Hippocampal formation (tissue), 2 donors: ENCODE measurements at regions not wholly inside any gene's neighbourhood (a gene's known extent, or its start where the extent isn't known, plus 50 kb on each side); places are given as distances from the start of the nearest gene placed in this dataset.
"Not testable (repeated sequence)": the region's sequence is repeated elsewhere in the genome, so short reads cannot be mapped to it uniquely, and the experiment has no call there.

ENCODE experiments used
- DNase-seq, 2 donors: peaks; one replicate each; lab custom pipeline; 2025; lab: John Stamatoyannopoulos, UW

DNA sequence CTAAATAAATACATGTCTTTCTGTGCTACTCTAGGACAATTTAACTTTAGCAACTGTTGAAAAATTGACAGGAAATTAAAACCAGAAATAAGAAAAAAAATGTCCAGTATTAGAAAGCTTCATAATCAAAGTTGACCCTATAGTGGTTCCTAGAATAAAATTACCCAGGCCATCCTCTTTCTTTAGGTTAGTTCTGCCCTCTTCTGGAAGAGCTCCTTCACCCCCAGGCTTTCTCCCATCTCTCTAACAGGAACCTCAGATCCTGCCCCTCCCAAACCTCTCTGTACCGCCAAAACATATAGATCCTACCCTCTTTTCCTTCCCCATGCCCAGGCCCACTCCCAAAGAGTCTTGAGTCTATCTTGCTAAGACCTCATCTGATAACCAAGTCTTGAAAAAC is 159.4 kb upstream of the CDK1 start:
- DNase-seq: no peak

GRCh38 chr10:60615541-60615940 is 162.7 kb upstream of the CDK1 start:
- DNase-seq: no peak

DNA sequence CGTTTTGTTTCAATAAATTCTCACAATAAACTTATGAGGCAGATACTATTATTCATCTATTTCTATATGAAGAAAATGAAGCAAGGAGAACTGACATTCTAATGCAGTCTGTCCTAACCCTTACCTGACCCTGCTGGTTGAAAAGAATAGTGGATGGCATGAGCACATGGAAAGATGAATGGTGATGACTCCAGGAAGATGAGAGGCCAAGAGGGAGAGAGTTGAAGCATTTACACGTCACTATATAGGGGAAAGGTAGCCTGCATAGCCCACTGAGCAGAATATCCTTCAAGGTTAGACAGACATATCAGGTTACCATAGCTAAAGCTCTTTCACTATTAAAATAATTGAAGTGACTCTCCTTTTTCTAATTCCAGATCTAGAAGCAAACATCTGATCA is 163.9 kb upstream of the CDK1 start:
- DNase-seq: no peak

- no peak for DNase-seq
These were observed 164.8 kb upstream of the CDK1 start for GRCh38 chr10:60613434-60613833.

- no peak for DNase-seq
These were observed 167.0 kb upstream of the CDK1 start for GRCh38 chr10:60611291-60611747.

- no peak for DNase-seq
These were observed 170.9 kb upstream of the CDK1 start for GRCh38 chr10:60607372-60607771.

DNA sequence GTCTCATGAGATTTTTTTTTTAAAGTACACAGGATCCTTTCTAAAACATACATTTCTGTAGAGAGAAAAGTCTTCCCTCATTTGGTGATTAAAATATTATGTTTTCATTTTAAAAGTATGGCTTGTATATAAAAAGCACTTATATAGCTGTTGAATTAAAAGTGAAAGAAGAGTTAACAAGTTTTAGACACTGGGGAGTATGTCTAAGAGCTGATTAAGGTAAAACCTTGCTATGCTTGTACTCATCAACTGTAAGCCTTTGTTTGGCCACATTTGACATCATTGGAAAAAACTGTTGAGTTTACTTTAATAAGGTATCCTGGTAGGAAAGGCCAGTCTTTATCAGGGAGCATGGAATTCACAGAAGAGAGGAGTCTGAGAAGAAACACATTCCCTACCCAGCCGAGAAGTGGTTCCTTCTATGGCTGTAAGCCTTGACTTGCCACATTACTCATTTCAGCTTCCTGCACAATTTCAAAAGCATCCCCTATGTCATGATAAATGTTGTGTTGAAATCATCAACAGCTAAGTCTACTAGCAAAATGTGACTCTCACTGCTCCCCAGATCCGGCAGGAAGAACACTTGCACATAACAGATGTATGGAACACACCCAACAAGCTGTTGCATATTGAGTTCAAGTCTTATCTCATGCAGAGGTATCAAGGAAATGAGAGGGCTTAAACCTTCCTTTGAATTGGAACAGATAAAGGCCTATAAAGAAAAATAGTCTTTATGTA is 171.8 kb upstream of the CDK1 start:
- no peak for DNase-seq

DNA sequence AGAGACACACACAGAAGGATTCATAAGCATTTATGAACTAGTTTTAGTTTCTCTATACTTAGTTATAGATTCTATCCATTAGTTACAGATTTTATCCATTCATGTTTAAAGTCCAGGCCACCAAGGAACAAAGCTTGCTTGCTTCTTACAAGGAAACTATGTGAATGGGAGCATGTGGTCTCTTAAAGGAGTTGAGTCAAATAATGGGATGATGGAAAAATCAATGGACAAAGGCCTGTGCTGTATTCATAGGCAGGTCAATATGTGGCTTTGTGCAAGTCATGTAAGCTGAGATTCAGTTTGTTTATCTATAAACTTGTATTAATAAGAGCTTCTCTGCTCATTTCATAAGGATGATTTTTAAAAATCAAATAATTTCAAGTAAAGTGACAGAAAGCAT is 172.8 kb upstream of the CDK1 start:
- DNase-seq: no peak

- DNase-seq: peak in 1 of 2 donors; percentile 40
These were observed 173.9 kb upstream of the CDK1 start for GRCh38 chr10:60604342-60604741.

GRCh38 chr10:60597513-60597912 is 180.8 kb upstream of the CDK1 start:
- DNase-seq: no peak

DNA sequence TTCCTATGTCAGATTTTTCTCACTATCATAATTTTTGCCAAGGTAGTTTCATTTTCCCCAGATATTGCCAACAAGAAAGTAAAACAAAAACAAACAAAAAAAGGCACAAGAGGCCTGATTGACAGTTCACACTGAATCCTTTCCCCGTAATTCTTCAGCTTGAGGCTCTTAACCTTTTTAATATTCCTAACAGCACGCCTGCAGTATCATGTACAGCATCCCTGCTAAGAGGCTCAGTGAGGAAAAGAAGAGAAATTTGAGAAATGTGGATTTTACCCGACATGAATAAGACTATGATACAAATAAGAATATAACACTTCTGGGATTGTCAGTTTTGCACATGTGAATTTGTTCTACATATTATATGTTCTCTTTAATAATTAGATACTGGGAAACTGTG is 182.4 kb upstream of the CDK1 start:
- DNase-seq: no peak

DNA sequence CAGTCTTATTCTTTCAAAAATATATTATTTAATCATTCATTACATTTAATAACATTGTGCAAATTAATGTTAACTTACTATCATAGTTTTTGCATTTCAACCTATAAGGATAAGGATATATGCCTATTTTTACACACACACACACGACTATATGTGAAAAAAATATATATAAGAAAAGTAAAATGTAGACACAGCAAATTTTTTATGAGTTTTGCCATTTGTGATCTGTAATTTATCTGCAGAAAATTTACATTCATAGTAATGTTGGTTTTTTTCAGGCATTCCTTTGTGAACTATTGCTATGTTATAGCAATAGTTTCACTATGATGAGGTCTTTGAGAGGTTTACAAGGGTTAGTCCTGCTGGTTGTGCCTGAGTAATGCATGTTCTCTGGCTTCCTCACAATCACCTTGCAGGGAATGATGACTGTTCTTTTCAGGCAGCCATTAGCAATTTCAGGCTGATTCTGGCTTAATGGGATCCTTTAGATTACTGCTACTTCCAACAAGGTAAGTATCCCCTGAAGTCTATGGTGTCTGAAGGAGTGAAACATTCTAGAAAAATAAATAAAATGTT is 183.7 kb upstream of the CDK1 start:
- no peak for DNase-seq

DNA sequence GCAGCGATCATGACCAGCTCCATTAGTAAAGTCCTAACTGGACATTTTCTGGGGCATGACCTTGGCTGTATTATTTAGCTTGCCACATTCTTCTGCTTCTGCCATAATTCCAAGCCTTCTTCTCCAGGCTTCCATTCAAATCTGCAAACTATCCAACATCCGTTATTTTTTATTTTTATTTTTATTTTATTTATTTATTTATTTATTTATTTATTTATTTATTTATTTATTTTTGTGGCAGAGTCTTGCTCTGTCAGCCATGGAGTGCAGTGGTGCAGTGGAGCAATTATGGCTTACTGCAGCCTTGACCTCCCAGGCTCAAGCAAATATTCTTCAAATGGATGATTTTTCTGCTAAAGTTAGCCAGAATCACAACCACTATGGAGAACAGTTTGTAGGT is 187.2 kb upstream of the CDK1 start:
- DNase-seq: no peak

GRCh38 chr10:60589376-60589775 is 188.9 kb upstream of the CDK1 start:
- no peak for DNase-seq

GRCh38 chr10:60581782-60582181 is 192.1 kb upstream of the ANK3 start:
- not testable (repeated sequence) for DNase-seq

DNA sequence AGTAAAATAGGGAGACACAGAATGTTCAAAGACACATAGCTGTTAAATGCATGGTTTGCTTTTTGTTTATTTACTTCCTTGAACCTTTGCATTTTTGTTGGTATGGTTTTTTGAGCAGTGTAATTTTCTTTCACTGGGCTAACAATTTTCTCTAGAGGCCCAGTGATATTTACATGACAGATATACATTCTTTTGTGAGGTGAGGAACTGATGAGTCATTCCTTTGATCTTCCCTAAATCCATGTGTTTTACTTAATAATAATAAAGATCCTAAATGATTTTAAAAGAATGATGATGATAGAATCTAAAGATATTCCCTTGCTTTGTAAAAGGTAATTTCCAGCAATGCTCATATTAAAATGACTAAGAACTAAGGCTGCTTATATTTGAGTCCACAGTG is 188.5 kb upstream of the ANK3 start:
- DNase-seq: no peak

DNA sequence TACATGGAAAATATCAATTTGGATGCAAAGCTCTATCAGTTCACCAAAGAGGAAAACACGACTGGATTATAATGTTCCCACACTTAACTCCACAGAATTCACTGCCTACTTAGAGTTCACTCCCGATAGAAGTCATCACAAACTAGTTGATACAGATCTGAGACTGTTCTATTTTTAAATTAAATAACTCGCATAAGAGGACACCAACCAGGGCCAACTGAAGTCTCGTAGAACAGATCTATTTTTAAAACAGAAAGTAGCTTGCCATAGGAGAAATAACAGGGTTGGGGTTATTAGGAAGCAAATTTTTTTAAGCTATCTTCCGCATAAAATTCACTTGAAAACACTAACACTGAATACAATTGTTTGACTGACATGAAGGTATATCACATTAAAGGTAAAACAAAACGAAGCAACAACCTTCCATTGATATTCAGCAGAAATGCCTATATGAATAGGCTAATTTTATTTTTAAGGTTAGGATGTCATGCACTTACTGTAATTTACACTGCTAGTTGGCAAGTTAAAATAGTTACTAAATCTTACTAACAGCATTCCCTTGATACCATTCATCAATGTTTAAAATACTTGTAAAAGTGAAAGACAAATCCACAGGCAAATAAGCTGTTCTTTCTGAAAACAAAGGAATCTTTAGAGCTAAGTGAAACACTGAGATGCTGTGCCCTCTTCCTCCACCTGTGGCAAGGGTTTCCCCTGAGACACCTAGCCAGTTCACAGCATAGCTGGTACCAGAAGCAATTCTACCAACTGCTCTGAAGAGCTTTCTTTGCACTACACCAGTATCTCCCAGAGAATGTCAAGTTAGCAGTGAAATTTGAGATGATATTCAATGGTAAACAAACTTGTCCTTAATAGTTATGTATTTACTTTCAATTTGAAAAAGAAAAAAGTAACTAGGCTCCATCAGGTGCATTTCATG is 186.7 kb upstream of the ANK3 start:
- no peak for DNase-seq

- DNase-seq: no peak
These were observed 185.4 kb upstream of the ANK3 start for GRCh38 chr10:60575105-60575504.

DNA sequence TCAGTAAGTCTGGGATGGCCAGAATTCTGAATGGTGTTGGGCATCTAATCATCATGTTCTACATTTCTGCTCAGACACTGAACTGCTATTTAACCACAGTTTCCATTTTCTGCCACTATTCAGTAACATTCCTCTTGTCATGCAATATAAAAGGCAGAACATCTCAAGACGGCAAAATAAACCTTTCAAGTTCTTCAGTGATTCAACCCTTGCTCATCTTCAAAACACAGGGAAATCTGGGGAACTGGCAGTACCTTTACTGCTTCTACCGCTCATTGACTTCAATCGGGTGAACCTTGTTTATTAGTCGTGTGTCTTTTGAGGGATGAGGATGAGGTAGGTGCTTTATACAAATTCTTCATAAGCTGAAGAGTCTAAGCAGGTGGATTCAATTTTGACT is 184.7 kb upstream of the ANK3 start:
- DNase-seq: no peak

GRCh38 chr10:60573336-60573735 is 183.7 kb upstream of the ANK3 start:
- peak in 1 of 2 donors; percentile 11 for DNase-seq

DNA sequence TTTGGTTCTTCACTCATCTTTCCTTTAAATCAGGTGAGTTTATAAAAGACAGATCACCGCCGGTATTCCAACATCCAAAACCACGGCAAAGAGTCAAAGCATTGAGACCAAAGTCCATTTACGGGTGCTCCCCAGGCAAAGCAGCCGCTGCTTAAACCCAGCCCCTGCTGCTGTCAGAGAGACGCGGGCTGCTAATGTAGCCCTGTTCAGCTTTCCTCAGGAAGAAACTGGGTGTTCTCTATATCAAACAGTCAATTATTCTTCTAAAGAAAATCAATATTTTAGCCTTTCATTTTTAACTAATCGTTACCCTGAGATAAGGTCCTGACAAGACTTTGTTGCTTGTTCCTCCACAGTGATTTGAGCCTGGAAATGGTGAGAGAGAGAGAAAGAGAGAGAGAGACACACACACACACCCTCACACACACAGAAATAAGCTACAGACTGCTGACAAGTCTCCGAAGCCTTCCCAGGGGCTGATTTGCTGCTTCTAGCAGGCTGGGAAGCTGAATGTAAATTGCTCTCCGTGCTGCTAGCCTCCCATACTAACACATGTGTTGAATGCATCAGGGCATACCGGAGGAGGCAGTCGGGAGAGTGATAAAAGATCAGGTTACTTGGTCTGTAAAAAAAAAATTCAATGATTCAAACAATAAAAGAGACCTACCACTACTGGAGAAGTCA is 183.0 kb upstream of the ANK3 start:
- peak; percentile 42 to 82 for DNase-seq

- DNase-seq: no peak
These were observed 181.2 kb upstream of the ANK3 start for GRCh38 chr10:60570896-60571295.
